Superior temporal gyrus (tissue), 1 donor: ENCODE measurements at regions not wholly inside any gene's neighbourhood (a gene's known extent, or its start where the extent isn't known, plus 50 kb on each side); places are given as distances from the start of the nearest gene placed in this dataset.
A peak's percentile ranks its signal among the peaks of the same experiment; 100 is the strongest.

Experiments used
- DNase-seq: peaks from one replicate; pipeline ENCODE4 v3.0.0-alpha.2; 2016; ENCODE audit errors: extremely low spot score

- DNase-seq, result no peak
Measured at GRCh38 chr13:51027644-51028043, 83.4 kb downstream of the C13orf42 start.

- DNase-seq, result no peak
Measured at GRCh38 chr13:51026016-51026415, 85.1 kb downstream of the C13orf42 start.

GRCh38 chr13:51025245-51025905 is 85.7 kb downstream of the C13orf42 start:
- no peak for DNase-seq

- no peak for DNase-seq
Measured at GRCh38 chr13:51021811-51022210, 89.3 kb downstream of the C13orf42 start.

- DNase-seq, result no peak
Measured at GRCh38 chr13:51020600-51020999, 90.5 kb downstream of the C13orf42 start.

- DNase-seq, result no peak
Measured at GRCh38 chr13:51019026-51019425, 92.0 kb downstream of the C13orf42 start.

- no peak for DNase-seq
Measured at GRCh38 chr13:51017516-51017915, 93.6 kb downstream of the C13orf42 start.

GRCh38 chr13:51015973-51016372 is 95.1 kb downstream of the C13orf42 start:
- DNase-seq, result no peak

- DNase-seq, result no peak
Measured at GRCh38 chr13:51009597-51009996, 100.0 kb downstream of the RNASEH2B start.

GRCh38 chr13:51007216-51007615 is 97.6 kb downstream of the RNASEH2B start:
- no peak for DNase-seq

- DNase-seq, result peak; percentile 22
Measured at GRCh38 chr13:51006067-51006845, 96.7 kb downstream of the RNASEH2B start.
